Upper lobe of right lung (tissue), 1 donor: ENCODE measurements at regions not wholly inside any gene's neighbourhood (a gene's known extent, or its start where the extent isn't known, plus 50 kb on each side); places are given as distances from the start of the nearest gene placed in this dataset.

Experiments used
- ATAC-seq: fragments of 200-7000 bp; cut with Tn5 transposase; one replicate; pipeline ENCODE4 v1.9.1; 2020; ENCODE audit warnings: mild to moderate bottlenecking, moderate library complexity
- DNase-seq: peaks from one replicate; pipeline ENCODE4 v3.0.0-alpha.2; 2020
- H3K27ac ChIP-seq: fragments of 200-600 bp; one replicate; pipeline ENCODE4 v1.8.0; 2022
- H3K27me3 ChIP-seq: fragments of 200-600 bp; one replicate; pipeline ENCODE4 v1.8.0; 2022; ENCODE audit warnings: mild to moderate bottlenecking
- H3K36me3 ChIP-seq: fragments of 200-600 bp; one replicate; pipeline ENCODE4 v1.8.0; 2022
- H3K4me1 ChIP-seq: fragments of 200-600 bp; one replicate; pipeline ENCODE4 v1.8.0; 2022
- H3K4me3 ChIP-seq: fragments of 200-600 bp; one replicate; pipeline ENCODE4 v1.8.0; 2022; ENCODE audit warnings: mild to moderate bottlenecking
- H3K9me3 ChIP-seq: fragments of 200-600 bp; one replicate; pipeline ENCODE4 v1.8.0; 2022
- intact Hi-C: fragments of 100-400 bp; cut with DNase I; formaldehyde crosslinking; loops from one replicate; pipeline ENCODE4 v1.11.0; 2022
- TF ChIP-seq, protein P1 (sequence below): fragments of 200-600 bp; IDR thresholded peaks from one replicate; pipeline ENCODE4 v1.8.0; 2022; ENCODE audit warnings: antibody characterized with exemption
- donor health status: DM: no; HTN: yes; CAD: no; lungs with severe emphysema.

DNA sequence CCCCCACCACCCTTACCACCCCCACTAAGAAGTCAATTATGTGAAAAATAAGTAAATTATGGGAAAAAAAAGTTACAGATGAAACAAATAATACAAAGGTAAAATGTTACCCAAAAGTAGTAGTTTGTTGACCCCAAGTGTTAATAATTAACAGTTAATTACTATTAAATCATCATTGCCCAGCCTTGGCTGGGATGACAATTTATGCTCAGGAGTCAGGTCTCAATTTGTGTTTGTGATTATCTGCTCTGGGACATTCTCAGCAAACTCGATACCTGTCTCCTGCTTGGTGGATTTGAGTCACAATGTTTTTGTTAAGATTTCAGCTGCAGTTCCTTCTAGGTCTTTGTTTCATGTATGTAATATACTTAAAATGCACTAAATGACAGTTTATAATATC lies 172.3 kb upstream of the IRX3 start:
- ATAC-seq (no peak), DNase-seq (no peak)
- no peaks in the 10 kb centered on the region for H3K4me1 ChIP-seq
- no peaks in the 10 kb centered on the region for H3K27me3 ChIP-seq
- no peaks in the 10 kb centered on the region for H3K36me3 ChIP-seq
- no peaks in the 10 kb centered on the region for H3K9me3 ChIP-seq
- no peak overlapping the region for H3K27ac ChIP-seq
- intact Hi-C loops, result no loop called here
- no peak overlapping the region for H3K4me3 ChIP-seq
- TF ChIP-seq, protein P1, sequence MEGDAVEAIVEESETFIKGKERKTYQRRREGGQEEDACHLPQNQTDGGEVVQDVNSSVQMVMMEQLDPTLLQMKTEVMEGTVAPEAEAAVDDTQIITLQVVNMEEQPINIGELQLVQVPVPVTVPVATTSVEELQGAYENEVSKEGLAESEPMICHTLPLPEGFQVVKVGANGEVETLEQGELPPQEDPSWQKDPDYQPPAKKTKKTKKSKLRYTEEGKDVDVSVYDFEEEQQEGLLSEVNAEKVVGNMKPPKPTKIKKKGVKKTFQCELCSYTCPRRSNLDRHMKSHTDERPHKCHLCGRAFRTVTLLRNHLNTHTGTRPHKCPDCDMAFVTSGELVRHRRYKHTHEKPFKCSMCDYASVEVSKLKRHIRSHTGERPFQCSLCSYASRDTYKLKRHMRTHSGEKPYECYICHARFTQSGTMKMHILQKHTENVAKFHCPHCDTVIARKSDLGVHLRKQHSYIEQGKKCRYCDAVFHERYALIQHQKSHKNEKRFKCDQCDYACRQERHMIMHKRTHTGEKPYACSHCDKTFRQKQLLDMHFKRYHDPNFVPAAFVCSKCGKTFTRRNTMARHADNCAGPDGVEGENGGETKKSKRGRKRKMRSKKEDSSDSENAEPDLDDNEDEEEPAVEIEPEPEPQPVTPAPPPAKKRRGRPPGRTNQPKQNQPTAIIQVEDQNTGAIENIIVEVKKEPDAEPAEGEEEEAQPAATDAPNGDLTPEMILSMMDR, result no peak

- no peak for DNase-seq
- H3K4me1 ChIP-seq, result no peaks in the 10 kb centered on the region
- intact Hi-C loops, result no loop called here
- H3K36me3 ChIP-seq, result no peaks in the 10 kb centered on the region
- no peaks in the 10 kb centered on the region for H3K27me3 ChIP-seq
- no peak overlapping the region for H3K27ac ChIP-seq
- no peak for ATAC-seq
- TF ChIP-seq, protein P1, result no peak
- no peaks in the 10 kb centered on the region for H3K9me3 ChIP-seq
- no peak overlapping the region for H3K4me3 ChIP-seq
Observed at GRCh38 chr16:54456291-54456690, 169.7 kb upstream of the IRX3 start.

DNA sequence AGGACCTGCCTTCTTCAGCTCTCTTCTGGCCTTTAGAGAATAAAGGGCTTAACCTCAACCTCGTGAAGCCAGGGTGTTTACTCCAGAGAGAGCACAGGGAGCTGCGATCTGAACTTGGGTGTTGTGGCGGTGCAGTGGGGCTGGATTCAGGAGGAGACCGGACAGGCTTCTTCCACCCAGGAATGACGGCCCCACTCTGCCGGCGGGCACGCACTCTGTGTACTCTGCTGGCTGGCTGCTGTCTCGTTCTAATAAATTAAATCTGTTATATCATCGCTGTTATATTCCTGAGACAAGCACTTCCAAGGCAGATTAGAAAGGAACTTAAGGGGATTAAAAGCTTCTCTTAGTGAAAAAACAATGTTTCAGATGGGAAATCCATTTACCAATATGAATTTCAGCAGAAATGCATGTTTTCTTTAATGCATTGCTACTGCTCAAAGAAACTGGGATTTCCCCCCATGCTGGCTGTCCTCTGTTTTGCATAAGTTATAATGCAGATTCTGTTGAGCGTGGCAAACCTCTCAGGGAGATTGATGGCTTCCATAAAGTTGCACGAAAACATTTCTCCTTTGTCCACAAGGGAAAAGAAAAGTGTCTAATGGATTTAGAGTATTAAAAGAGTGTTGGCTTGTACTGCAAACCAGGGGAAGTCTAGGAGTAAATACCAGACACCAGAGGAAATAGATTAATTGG lies 168.6 kb upstream of the IRX3 start:
- TF ChIP-seq, protein P1, result no peak
- ATAC-seq (no peak), DNase-seq (no peak)
- Histone ChIP-seq H3K27me3 (no peaks in the 10 kb centered on the region), H3K36me3 (no peaks in the 10 kb centered on the region), H3K4me1 (no peaks in the 10 kb centered on the region), H3K27ac (no peak overlapping the region), H3K9me3 (no peaks in the 10 kb centered on the region), H3K4me3 (no peak overlapping the region)
- intact Hi-C loops, result no loop called here

DNA sequence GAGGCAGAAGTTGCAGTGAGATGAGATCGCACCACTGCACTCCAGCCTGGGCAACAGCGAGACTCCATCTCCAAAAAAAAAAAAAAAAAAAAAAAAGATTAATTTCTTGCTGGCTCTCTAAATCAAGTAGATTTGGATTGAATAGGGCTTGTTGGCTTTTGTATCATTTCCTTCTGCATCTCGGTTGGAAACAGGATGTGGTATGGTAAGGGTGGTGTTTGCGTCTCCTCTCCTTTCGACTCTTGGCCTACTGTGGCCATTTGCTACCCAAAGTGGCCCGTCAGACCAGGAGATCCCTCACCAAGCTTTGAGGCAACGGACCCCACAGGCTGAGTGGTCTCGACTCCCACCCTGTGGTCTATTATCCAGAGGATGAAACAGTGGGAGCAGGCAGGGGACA lies 168.0 kb upstream of the IRX3 start:
- intact Hi-C loops, result no loop called here
- H3K4me3 ChIP-seq, result no peak overlapping the region
- H3K27ac ChIP-seq, result no peak overlapping the region
- no peaks in the 10 kb centered on the region for H3K9me3 ChIP-seq
- no peak for ATAC-seq
- no peaks in the 10 kb centered on the region for H3K27me3 ChIP-seq
- TF ChIP-seq, protein P1, result no peak
- H3K36me3 ChIP-seq, result no peaks in the 10 kb centered on the region
- H3K4me1 ChIP-seq, result no peaks in the 10 kb centered on the region
- no peak for DNase-seq

DNA sequence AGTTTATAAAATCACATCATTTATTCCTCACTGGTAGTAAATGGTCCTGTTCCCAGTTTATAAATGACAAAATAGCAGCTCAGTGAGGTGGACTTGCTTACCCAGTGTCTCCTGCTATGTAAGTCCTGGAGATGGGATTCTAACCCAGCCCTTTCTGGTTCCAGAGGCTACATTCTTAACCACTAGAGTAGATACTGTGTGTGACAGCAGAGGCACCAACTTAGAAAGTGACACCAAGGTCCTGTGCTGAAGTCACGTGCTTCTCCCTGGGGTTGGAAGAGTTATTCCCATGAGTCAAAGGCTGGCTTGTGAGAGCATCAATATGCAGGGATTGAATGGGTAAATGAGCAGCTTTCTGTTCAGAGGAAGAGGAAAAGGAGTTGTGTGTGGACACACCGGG lies 167.3 kb upstream of the IRX3 start:
- intact Hi-C loops, result no loop called here
- Histone ChIP-seq H3K36me3 (no peaks in the 10 kb centered on the region), H3K4me1 (no peaks in the 10 kb centered on the region), H3K27me3 (no peaks in the 10 kb centered on the region), H3K4me3 (no peak overlapping the region), H3K27ac (no peak overlapping the region), H3K9me3 (no peaks in the 10 kb centered on the region)
- TF ChIP-seq, protein P1, result no peak
- DNase-seq (no peak), ATAC-seq (no peak)
